ENCODE measurements at regions not wholly inside any gene's neighbourhood (a gene's known extent, or its start where the extent isn't known, plus 50 kb on each side); places are given as distances from the start of the nearest gene placed in this dataset.

- no peak for TF ChIP-seq ZNF761 (CRISPR knock-in tag; conservative IDR thresholded peaks at IDR 0.05)
- TF ChIP-seq ZBTB4 (CRISPR knock-in tag; IDR thresholded peaks at IDR 0.05; ENCODE audit: borderline replicate concordance), result no peak
- no peak for TF ChIP-seq CSRNP2 (CRISPR knock-in tag; conservative IDR thresholded peaks at IDR 0.05; ENCODE audit: low read depth)
- no peak for TF ChIP-seq MAX (IDR thresholded peaks at IDR 0.05)
- no peak for TF ChIP-seq ZNF484 (CRISPR knock-in tag; IDR thresholded peaks at IDR 0.05; ENCODE audit: borderline replicate concordance, low read depth)
- TF ChIP-seq NFATC3 (CRISPR knock-in tag; IDR thresholded peaks at IDR 0.05), result no peak
- no peak for TF ChIP-seq DR1 (CRISPR knock-in tag; IDR thresholded peaks at IDR 0.05)
- no peak for TF ChIP-seq ZNF275 (CRISPR knock-in tag; IDR thresholded peaks at IDR 0.05; ENCODE audit: borderline replicate concordance)
- TF ChIP-seq ZBTB7A (CRISPR knock-in tag; IDR thresholded peaks at IDR 0.05), result no peak
- TF ChIP-seq ZEB1 (IDR thresholded peaks at IDR 0.05; ENCODE audit: insufficient replicate concordance, low read depth), result no peak
- TF ChIP-seq ZBTB46 (CRISPR knock-in tag; IDR thresholded peaks at IDR 0.05; ENCODE audit: borderline replicate concordance), result no peak
- no peak for TF ChIP-seq CBX5 (CRISPR knock-in tag; IDR thresholded peaks at IDR 0.05; ENCODE audit: borderline replicate concordance)
- TF ChIP-seq GZF1 (CRISPR knock-in tag; IDR thresholded peaks at IDR 0.05), result no peak
- no peak for TF ChIP-seq ZFAT (CRISPR knock-in tag; conservative IDR thresholded peaks at IDR 0.05)
- TF ChIP-seq RELA (CRISPR knock-in tag; IDR thresholded peaks at IDR 0.05), result no peak
- no peak for TF ChIP-seq KDM1A (CRISPR knock-in tag; IDR thresholded peaks at IDR 0.05)
Observed at GRCh38 chr6:99002831-99003230, 55.1 kb upstream of the FBXL4 start (continued).
